Lung (tissue), 11 donors: ENCODE measurements at regions not wholly inside any gene's neighbourhood (a gene's known extent, or its start where the extent isn't known, plus 50 kb on each side); places are given as distances from the start of the nearest gene placed in this dataset.

Experiments
- ATAC-seq: fragments of 200-7000 bp; cut with Tn5 transposase; one replicate; pipeline ENCODE4 v1.9.1; 2020; ENCODE audit warnings: moderate number of reproducible peaks; ENCODE audit not compliant: insufficient read depth, low FRiP score
- DNase-seq, 3 donors: peaks; one replicate each; pipeline ENCODE4 v3.0.0-alpha.2; 2013 to 2017
- H3K27ac ChIP-seq, 2 donors: one replicate each; pipeline ENCODE4 v1.5.1; 2013; ENCODE audit warnings: mild to moderate bottlenecking in 2 of 2, moderate library complexity in 2 of 2, control low read depth in 1 of 2, inconsistent platforms in 1 of 2, low read depth in 1 of 2, low read length in 1 of 2
- H3K27me3 ChIP-seq, 3 donors: one replicate each; pipeline ENCODE4 v1.5.1; 2013; ENCODE audit warnings: low read length in 2 of 3; ENCODE audit not compliant: control insufficient read depth in 3 of 3, insufficient read depth in 3 of 3
- H3K36me3 ChIP-seq, 4 donors: one replicate each; pipeline ENCODE4 v1.5.1; 2013; ENCODE audit warnings: low read length in 4 of 4, mild to moderate bottlenecking in 1 of 4, moderate library complexity in 1 of 4; ENCODE audit not compliant: control insufficient read depth in 4 of 4, insufficient read depth in 4 of 4
- H3K4me1 ChIP-seq, 5 donors: one replicate each; pipeline ENCODE4 v1.5.1; 2013; ENCODE audit warnings: low read length in 5 of 5, mild to moderate bottlenecking in 2 of 5, moderate library complexity in 1 of 5; ENCODE audit not compliant: control insufficient read depth in 5 of 5, insufficient read depth in 5 of 5
- H3K4me3 ChIP-seq: one replicate; pipeline ENCODE4 v1.5.1; 2013; ENCODE audit warnings: mild to moderate bottlenecking, control low read depth, moderate library complexity
- H3K9ac ChIP-seq, 2 donors: one replicate each; pipeline ENCODE4 v1.5.1; 2013; ENCODE audit warnings: low read length in 2 of 2, control low read depth in 1 of 2; ENCODE audit not compliant: insufficient read depth in 1 of 2
- H3K9me3 ChIP-seq, 4 donors: one replicate each; pipeline ENCODE4 v1.5.1; 2013; ENCODE audit warnings: low read length in 3 of 4, mild to moderate bottlenecking in 1 of 4, moderate library complexity in 1 of 4; ENCODE audit not compliant: control insufficient read depth in 4 of 4, insufficient read depth in 3 of 4
- WGBS, 2 donors: extraction: QIAGEN DNeasy Blood & Tissue Kit; methylation state at CpG; one replicate each; pipeline ENCODE4 v1.1.7; 2013; 5-methylcytosine and 5-hydroxymethylcytosine counted together
- TF ChIP-seq, protein P1 (sequence below): IDR thresholded peaks from 2 replicates; pipeline ENCODE4 v1.5.1; 2012; ENCODE audit warnings: mild to moderate bottlenecking; ENCODE audit errors: control extremely low read depth, extremely low read depth
- donor health status: control.
- donor health status: control.
- donor health status: Bipolar disorder and iron deficiency.
- donor health status: healthy.
- donor health status: DM: yes; HTN: yes; CAD: no.

DNA sequence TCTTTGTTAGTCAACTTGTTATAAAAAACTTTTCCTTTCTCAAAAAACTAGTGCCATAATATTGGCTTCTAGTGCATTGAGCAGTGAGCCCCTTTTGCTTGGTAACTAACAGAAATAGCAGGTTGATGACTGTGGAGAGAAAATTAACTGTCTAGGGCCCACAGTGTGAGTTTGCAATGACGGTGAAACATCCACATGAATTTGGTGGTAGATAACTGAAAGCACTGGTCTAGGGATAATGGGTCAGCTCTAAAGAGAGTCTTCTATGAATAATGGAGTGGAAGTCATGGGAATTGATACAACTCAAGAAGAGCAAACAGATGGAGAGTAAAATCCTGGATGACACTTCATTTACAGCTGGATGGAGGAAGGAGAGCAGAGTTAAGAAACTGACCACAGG lies 245.4 kb downstream of the METTL4 start:
- TF ChIP-seq, protein P1, sequence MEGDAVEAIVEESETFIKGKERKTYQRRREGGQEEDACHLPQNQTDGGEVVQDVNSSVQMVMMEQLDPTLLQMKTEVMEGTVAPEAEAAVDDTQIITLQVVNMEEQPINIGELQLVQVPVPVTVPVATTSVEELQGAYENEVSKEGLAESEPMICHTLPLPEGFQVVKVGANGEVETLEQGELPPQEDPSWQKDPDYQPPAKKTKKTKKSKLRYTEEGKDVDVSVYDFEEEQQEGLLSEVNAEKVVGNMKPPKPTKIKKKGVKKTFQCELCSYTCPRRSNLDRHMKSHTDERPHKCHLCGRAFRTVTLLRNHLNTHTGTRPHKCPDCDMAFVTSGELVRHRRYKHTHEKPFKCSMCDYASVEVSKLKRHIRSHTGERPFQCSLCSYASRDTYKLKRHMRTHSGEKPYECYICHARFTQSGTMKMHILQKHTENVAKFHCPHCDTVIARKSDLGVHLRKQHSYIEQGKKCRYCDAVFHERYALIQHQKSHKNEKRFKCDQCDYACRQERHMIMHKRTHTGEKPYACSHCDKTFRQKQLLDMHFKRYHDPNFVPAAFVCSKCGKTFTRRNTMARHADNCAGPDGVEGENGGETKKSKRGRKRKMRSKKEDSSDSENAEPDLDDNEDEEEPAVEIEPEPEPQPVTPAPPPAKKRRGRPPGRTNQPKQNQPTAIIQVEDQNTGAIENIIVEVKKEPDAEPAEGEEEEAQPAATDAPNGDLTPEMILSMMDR: no peak
- WGBS, 2 donors: 82 to 91% methylated on average over 1 of the region's 1 CpG
- DNase-seq (no peak), ATAC-seq (no peak)
- Histone ChIP-seq H3K27me3 (no peaks in the 10 kb centered on the region), H3K4me3 (no peak overlapping the region), H3K9me3 (no peaks in the 10 kb centered on the region), H3K27ac (no peak overlapping the region), H3K36me3 (no peaks in the 10 kb centered on the region), H3K4me1 (no peaks in the 10 kb centered on the region), H3K9ac (no peak overlapping the region)

DNA sequence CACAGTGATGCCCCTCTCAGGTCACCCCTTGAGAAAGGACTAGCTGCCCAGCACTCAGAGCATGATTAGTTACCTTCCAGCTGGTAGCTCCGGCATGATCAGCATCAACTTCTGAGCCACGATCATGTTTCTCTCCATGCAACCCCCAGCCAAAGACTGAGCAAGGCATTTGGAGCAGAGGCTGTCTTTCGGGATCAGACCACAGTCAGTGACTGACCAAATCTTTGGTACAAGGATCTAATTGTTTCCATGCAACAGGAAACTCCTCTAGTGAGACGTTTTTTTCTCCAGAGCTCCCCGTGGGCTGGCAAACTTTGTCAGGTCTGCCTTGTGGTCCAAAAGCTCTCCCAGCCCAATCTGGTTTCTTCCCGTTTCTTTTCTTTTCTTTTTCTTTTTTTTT lies 244.3 kb downstream of the METTL4 start:
- no peak overlapping the region for H3K27ac ChIP-seq
- no peaks in the 10 kb centered on the region for H3K4me1 ChIP-seq
- no peaks in the 10 kb centered on the region for H3K36me3 ChIP-seq
- no peak overlapping the region for H3K4me3 ChIP-seq
- TF ChIP-seq, protein P1: no peak
- WGBS, 2 donors: 44 to 56% methylated on average over 6 of the region's 6 CpGs
- H3K9me3 ChIP-seq: no peaks in the 10 kb centered on the region
- DNase-seq (no peak), ATAC-seq (no peak)
- H3K27me3 ChIP-seq: no peaks in the 10 kb centered on the region
- no peak overlapping the region for H3K9ac ChIP-seq

DNA sequence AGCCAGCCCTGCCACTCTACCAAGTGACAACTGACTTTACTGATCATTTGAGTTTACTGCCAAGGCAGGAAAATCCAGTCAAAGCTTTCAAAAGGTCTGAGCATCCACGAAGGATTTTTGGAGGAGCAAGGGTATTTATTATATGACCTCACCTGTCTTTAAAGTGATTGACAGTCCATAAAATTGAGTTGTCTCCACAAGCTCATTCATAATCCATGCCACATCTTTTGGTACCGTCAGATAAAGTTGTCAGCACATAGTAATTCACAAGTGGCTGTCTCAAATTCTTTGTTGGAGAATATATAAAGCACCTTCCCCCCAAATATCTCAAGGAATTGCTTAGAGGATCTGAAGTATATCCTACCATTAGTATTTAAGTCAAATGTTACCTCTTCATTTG lies 240.5 kb downstream of the METTL4 start:
- H3K36me3 ChIP-seq: no peaks in the 10 kb centered on the region
- WGBS, 2 donors: 64 to 75% methylated on average over 2 of the region's 2 CpGs
- no peak for DNase-seq
- TF ChIP-seq, protein P1: no peak
- ATAC-seq: no peak
- no peak overlapping the region for H3K27ac ChIP-seq
- no peaks in the 10 kb centered on the region for H3K9me3 ChIP-seq
- H3K4me1 ChIP-seq: no peaks in the 10 kb centered on the region
- no peak overlapping the region for H3K4me3 ChIP-seq
- no peaks in the 10 kb centered on the region for H3K27me3 ChIP-seq
- H3K9ac ChIP-seq: no peak overlapping the region

DNA sequence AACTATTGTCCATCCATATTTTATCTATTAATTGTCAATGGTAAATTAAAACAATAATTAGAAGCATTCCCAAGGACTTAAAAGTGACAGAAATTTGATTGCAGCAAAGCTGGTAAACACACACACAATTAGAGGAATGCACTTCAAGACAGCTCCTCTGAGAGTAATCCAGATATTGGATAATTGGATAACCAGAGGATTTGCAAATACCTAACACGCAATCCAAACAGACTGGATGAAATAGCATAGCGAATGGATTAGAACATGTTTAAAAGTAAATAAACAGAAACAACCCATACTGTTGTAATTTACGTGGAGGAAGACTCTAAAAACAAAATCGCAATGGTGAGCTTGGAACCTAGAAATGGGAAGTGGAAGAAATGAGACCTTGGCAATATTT lies 239.8 kb downstream of the METTL4 start:
- Histone ChIP-seq H3K27me3 (no peaks in the 10 kb centered on the region), H3K4me3 (no peak overlapping the region), H3K9ac (no peak overlapping the region), H3K9me3 (no peaks in the 10 kb centered on the region), H3K4me1 (no peaks in the 10 kb centered on the region), H3K36me3 (no peaks in the 10 kb centered on the region), H3K27ac (no peak overlapping the region)
- ATAC-seq (no peak), DNase-seq (no peak)
- 85 to 86% methylated on average over 4 of the region's 4 CpGs for WGBS, 2 donors
- TF ChIP-seq, protein P1: no peak
